Calu3 (cell line): ENCODE measurements at regions not wholly inside any gene's neighbourhood (a gene's known extent, or its start where the extent isn't known, plus 50 kb on each side); places are given as distances from the start of the nearest gene placed in this dataset.

ENCODE experiments used
- BruUV-seq: library from RNA; stranded (reverse); fragments of 400-500 nt; replicated peaks from 2 replicates; lab custom pipeline; 2021; lab: Mats Ljungman, UMichigan
- CTCF ChIA-PET: fragments of 300-600 bp; sonication (Branson Sonifier 250); formaldehyde crosslinking; loops from one replicate; lab custom pipeline; 2022; ENCODE audit warnings: antibody characterized with exemption; lab: Charles Lee
- DNase-seq: peaks from one replicate; pipeline ENCODE4 v3.0.0; 2022
- H3K27ac Mint-ChIP-seq: one replicate; pipeline ENCODE4 v1.8.0; 2022; ENCODE audit warnings: mixed read lengths; ENCODE audit not compliant: unreplicated experiment
- H3K27me3 Mint-ChIP-seq: one replicate; pipeline ENCODE4 v1.8.0; 2022; ENCODE audit warnings: mixed read lengths; ENCODE audit not compliant: unreplicated experiment
- H3K36me3 Mint-ChIP-seq: one replicate; pipeline ENCODE4 v1.8.0; 2022; ENCODE audit warnings: mild to moderate bottlenecking, moderate library complexity, mixed read lengths; ENCODE audit not compliant: insufficient read depth, unreplicated experiment
- H3K4me1 Mint-ChIP-seq: one replicate; pipeline ENCODE4 v1.8.0; 2022; ENCODE audit warnings: mild to moderate bottlenecking, low read depth, mixed read lengths; ENCODE audit not compliant: unreplicated experiment
- H3K4me3 Mint-ChIP-seq: one replicate; pipeline ENCODE4 v1.8.0; 2022; ENCODE audit warnings: mild to moderate bottlenecking, low read depth, moderate library complexity, mixed read lengths; ENCODE audit not compliant: unreplicated experiment
- H3K9me3 Mint-ChIP-seq: one replicate; pipeline ENCODE4 v1.8.0; 2022; ENCODE audit warnings: low read depth, mixed read lengths; ENCODE audit not compliant: unreplicated experiment
- CTCF ChIP-seq: fragments of 200-600 bp; IDR thresholded peaks from one replicate; pipeline ENCODE4 v1.8.0; 2022; ENCODE audit warnings: antibody characterized with exemption; ENCODE audit not compliant: unreplicated experiment
- intact Hi-C: fragments of 100-400 bp; cut with micrococcal nuclease; formaldehyde crosslinking; loops from one replicate; pipeline ENCODE4 v1.10.0; 2022; ENCODE audit not compliant: unreplicated experiment

- no peak overlapping the region for H3K27ac Mint-ChIP-seq
- CTCF ChIA-PET: interaction anchor here (0.6 kb wide), 1 partner anchor 65 kb away, joined by 4 read pairs; no protein-coding TSS in a partner anchor
- no TSS peak for BruUV-seq
- H3K27me3 Mint-ChIP-seq: peaks cover 65% of the 10 kb centered on the region
- TF ChIP-seq CTCF: no peak
- peaks cover 6% of the 10 kb centered on the region for H3K9me3 Mint-ChIP-seq
- no peak for DNase-seq
- intact Hi-C loops: no loop called here
- no peaks in the 10 kb centered on the region for H3K36me3 Mint-ChIP-seq
- H3K4me3 Mint-ChIP-seq: no peak overlapping the region
- no peaks in the 10 kb centered on the region for H3K4me1 Mint-ChIP-seq
These were observed 67.3 kb downstream of the ACKR3 start for GRCh38 chr2:236636714-236637470.

GRCh38 chr2:236637686-236638569 lies 68.3 kb downstream of the ACKR3 start:
- H3K27ac Mint-ChIP-seq: no peak overlapping the region
- no peak for DNase-seq
- peaks cover 10% of the 10 kb centered on the region for H3K9me3 Mint-ChIP-seq
- CTCF ChIA-PET: interaction anchor here (0.5 kb wide), 1 partner anchor 176 kb away, joined by 3 read pairs; no protein-coding TSS in a partner anchor
- TF ChIP-seq CTCF: no peak
- intact Hi-C loops: no loop called here
- no peak overlapping the region for H3K4me3 Mint-ChIP-seq
- BruUV-seq: no TSS peak
- peaks cover 62% of the 10 kb centered on the region for H3K27me3 Mint-ChIP-seq
- H3K4me1 Mint-ChIP-seq: no peaks in the 10 kb centered on the region
- no peaks in the 10 kb centered on the region for H3K36me3 Mint-ChIP-seq

- no peak for TF ChIP-seq CTCF
- BruUV-seq: no TSS peak
- intact Hi-C loops: no loop called here
- no peaks in the 10 kb centered on the region for H3K4me1 Mint-ChIP-seq
- H3K4me3 Mint-ChIP-seq: no peak overlapping the region
- no peak for DNase-seq
- H3K27ac Mint-ChIP-seq: no peak overlapping the region
- H3K36me3 Mint-ChIP-seq: no peaks in the 10 kb centered on the region
- CTCF ChIA-PET: no interaction called here
- peaks cover 12% of the 10 kb centered on the region for H3K9me3 Mint-ChIP-seq
- H3K27me3 Mint-ChIP-seq: peaks cover 62% of the 10 kb centered on the region
These were observed 69.1 kb downstream of the ACKR3 start for GRCh38 chr2:236638707-236639106.

- no peak overlapping the region for H3K4me3 Mint-ChIP-seq
- H3K36me3 Mint-ChIP-seq: no peaks in the 10 kb centered on the region
- CTCF ChIA-PET: interaction anchor here (0.7 kb wide), 1 partner anchor 352 kb away, joined by 3 read pairs; no protein-coding TSS in a partner anchor
- no peak overlapping the region for H3K27ac Mint-ChIP-seq
- no peaks in the 10 kb centered on the region for H3K4me1 Mint-ChIP-seq
- peaks cover 13% of the 10 kb centered on the region for H3K9me3 Mint-ChIP-seq
- DNase-seq: no peak
- peaks cover 62% of the 10 kb centered on the region for H3K27me3 Mint-ChIP-seq
- BruUV-seq: no TSS peak
- intact Hi-C loops: no loop called here
- TF ChIP-seq CTCF: no peak
These were observed 70.0 kb downstream of the ACKR3 start for GRCh38 chr2:236639461-236640235.
